ENCODE measurements at regions not wholly inside any gene's neighbourhood (a gene's known extent, or its start where the extent isn't known, plus 50 kb on each side); places are given as distances from the start of the nearest gene placed in this dataset.

- no peak for TF ChIP-seq CTCF (IDR thresholded peaks at IDR 0.05; ENCODE audit: insufficient read depth, low read depth, low read length)
- ChIA-PET CTCF (no interaction called here), POLR2A (no interaction called here)
- Histone ChIP-seq H3K27me3 (ENCODE audit: control insufficient read depth, insufficient read depth, low read length) (no peaks in the 10 kb centered on the region), H3K36me3 (ENCODE audit: control insufficient read depth, insufficient read depth, low read length) (no peaks in the 10 kb centered on the region), H3K4me3 (ENCODE audit: low read depth, low read length) (no peak overlapping the region)
- no peak for DNase-seq (ENCODE audit: low read depth)
Observed at GRCh38 chr22:34017205-34017604, 96.9 kb upstream of the LARGE1 start.

- Histone ChIP-seq H3K4me3 (ENCODE audit: low read depth, low read length) (no peak overlapping the region), H3K27me3 (ENCODE audit: control insufficient read depth, insufficient read depth, low read length) (no peaks in the 10 kb centered on the region), H3K36me3 (ENCODE audit: control insufficient read depth, insufficient read depth, low read length) (no peaks in the 10 kb centered on the region)
- no peak for DNase-seq (ENCODE audit: low read depth)
- ChIA-PET POLR2A (no interaction called here), CTCF (no interaction called here)
- no peak for TF ChIP-seq CTCF (IDR thresholded peaks at IDR 0.05; ENCODE audit: insufficient read depth, low read depth, low read length)
Observed at GRCh38 chr22:34019190-34019845, 99.0 kb upstream of the LARGE1 start.

- CTCF ChIA-PET = no interaction called here
- no peak for TF ChIP-seq CTCF (IDR thresholded peaks at IDR 0.05; ENCODE audit: insufficient read depth, low read depth, low read length)
- Histone ChIP-seq H3K36me3 (ENCODE audit: control insufficient read depth, insufficient read depth, low read length) (no peaks in the 10 kb centered on the region), H3K27me3 (ENCODE audit: control insufficient read depth, insufficient read depth, low read length) (no peaks in the 10 kb centered on the region), H3K4me3 (ENCODE audit: low read depth, low read length) (no peak overlapping the region)
- POLR2A ChIA-PET = no interaction called here
- no peak for DNase-seq (ENCODE audit: low read depth)
Observed at GRCh38 chr22:34035209-34035608, 114.9 kb upstream of the LARGE1 start.

GRCh38 chr22:34036931-34037330 is 116.7 kb upstream of the LARGE1 start:
- CTCF ChIA-PET = no interaction called here
- Histone ChIP-seq H3K27me3 (ENCODE audit: control insufficient read depth, insufficient read depth, low read length) (no peaks in the 10 kb centered on the region), H3K36me3 (ENCODE audit: control insufficient read depth, insufficient read depth, low read length) (no peaks in the 10 kb centered on the region), H3K4me3 (ENCODE audit: low read depth, low read length) (no peak overlapping the region)
- no peak for TF ChIP-seq CTCF (IDR thresholded peaks at IDR 0.05; ENCODE audit: insufficient read depth, low read depth, low read length)
- POLR2A ChIA-PET = no interaction called here
- no peak for DNase-seq (ENCODE audit: low read depth)

- ChIA-PET POLR2A (no interaction called here), CTCF (no interaction called here)
- Histone ChIP-seq H3K27me3 (ENCODE audit: control insufficient read depth, insufficient read depth, low read length) (no peaks in the 10 kb centered on the region), H3K4me3 (ENCODE audit: low read depth, low read length) (no peak overlapping the region), H3K36me3 (ENCODE audit: control insufficient read depth, insufficient read depth, low read length) (no peaks in the 10 kb centered on the region)
- no peak for DNase-seq (ENCODE audit: low read depth)
- no peak for TF ChIP-seq CTCF (IDR thresholded peaks at IDR 0.05; ENCODE audit: insufficient read depth, low read depth, low read length)
Observed at GRCh38 chr22:34038801-34039555, 118.7 kb upstream of the LARGE1 start.
